ENCODE measurements at regions not wholly inside any gene's neighbourhood (a gene's known extent, or its start where the extent isn't known, plus 50 kb on each side); places are given as distances from the start of the nearest gene placed in this dataset.

- DNase-seq, result no peak
Measured at GRCh38 chr20:39233755-39234154, 271.6 kb downstream of the DHX35 start.

- DNase-seq, result no peak
Measured at GRCh38 chr20:39227416-39227815, 265.3 kb downstream of the DHX35 start.

- DNase-seq, result no peak
Measured at GRCh38 chr20:39225978-39226377, 263.8 kb downstream of the DHX35 start.

- DNase-seq, result no peak
Measured at GRCh38 chr20:39225536-39225935, 263.4 kb downstream of the DHX35 start.

- DNase-seq, result no peak
Measured at GRCh38 chr20:39222101-39222500, 260.0 kb downstream of the DHX35 start.

- DNase-seq, result no peak
Measured at GRCh38 chr20:39216195-39216594, 254.1 kb downstream of the DHX35 start.

- DNase-seq, result no peak
Measured at GRCh38 chr20:39214828-39215227, 252.7 kb downstream of the DHX35 start.

GRCh38 chr20:39213476-39214145, 251.5 kb downstream of the DHX35 start:
- DNase-seq, result no peak

GRCh38 chr20:39211060-39211748, 249.1 kb downstream of the DHX35 start:
- no peak for DNase-seq

GRCh38 chr20:39210341-39211036, 248.3 kb downstream of the DHX35 start:
- DNase-seq, result no peak

GRCh38 chr20:39206899-39207564, 244.9 kb downstream of the DHX35 start:
- no peak for DNase-seq

GRCh38 chr20:39195582-39196021, 233.5 kb downstream of the DHX35 start:
- no peak for DNase-seq

GRCh38 chr20:39190666-39191570, 228.8 kb downstream of the DHX35 start:
- no peak for DNase-seq

GRCh38 chr20:39188266-39188765, 226.2 kb downstream of the DHX35 start:
- peak; percentile 5 for DNase-seq

- no peak for DNase-seq
Measured at GRCh38 chr20:39181490-39181889, 219.3 kb downstream of the DHX35 start.

- DNase-seq, result no peak
Measured at GRCh38 chr20:39176457-39176856, 214.3 kb downstream of the DHX35 start.

GRCh38 chr20:39170896-39171463, 208.8 kb downstream of the DHX35 start:
- DNase-seq, result no peak

GRCh38 chr20:39165099-39165498, 203.0 kb downstream of the DHX35 start:
- no peak for DNase-seq

GRCh38 chr20:39164642-39165041, 202.5 kb downstream of the DHX35 start:
- DNase-seq, result no peak

- DNase-seq, result no peak
Measured at GRCh38 chr20:39163993-39164392, 201.8 kb downstream of the DHX35 start.

- DNase-seq, result no peak
Measured at GRCh38 chr20:39161900-39162299, 199.8 kb downstream of the DHX35 start.

GRCh38 chr20:39155971-39156370, 193.8 kb downstream of the DHX35 start:
- DNase-seq, result no peak
